H9 (cell line): ENCODE measurements at regions not wholly inside any gene's neighbourhood (a gene's known extent, or its start where the extent isn't known, plus 50 kb on each side); places are given as distances from the start of the nearest gene placed in this dataset.

Source experiments
- DNase-seq: peaks from one replicate; pipeline ENCODE4 v3.0.0-alpha.2; 2017
- H2AFZ ChIP-seq: one replicate; pipeline ENCODE4 v1.6.1; 2013; ENCODE audit warnings: mild to moderate bottlenecking, low read length, control low read depth, moderate library complexity
- H2AK5ac ChIP-seq: 2 replicates; pipeline ENCODE4 v1.6.1; 2013; ENCODE audit warnings: low read length, control low read depth, mixed read lengths; ENCODE audit not compliant: insufficient read length
- H2BK120ac ChIP-seq: one replicate; pipeline ENCODE4 v1.6.1; 2013; ENCODE audit warnings: low read depth, mild to moderate bottlenecking, low read length, control low read depth, inconsistent platforms; ENCODE audit not compliant: poor library complexity, severe bottlenecking
- H2BK12ac ChIP-seq: 2 replicates; pipeline ENCODE4 v1.6.1; 2013; ENCODE audit warnings: low read length, control low read depth, mixed read lengths, low read depth; ENCODE audit not compliant: insufficient read length
- H2BK15ac ChIP-seq: 2 replicates; pipeline ENCODE4 v1.6.1; 2013; ENCODE audit warnings: low read depth, low read length, control low read depth
- H2BK20ac ChIP-seq: one replicate; pipeline ENCODE4 v1.6.1; 2013; ENCODE audit warnings: low read depth, mild to moderate bottlenecking, low read length, control low read depth, inconsistent platforms; ENCODE audit not compliant: poor library complexity, severe bottlenecking
- H2BK5ac ChIP-seq: 2 replicates; pipeline ENCODE4 v1.6.1; 2013; ENCODE audit warnings: low read length, control low read depth, mixed read lengths; ENCODE audit not compliant: insufficient read length
- H3K14ac ChIP-seq: 2 replicates; pipeline ENCODE4 v1.6.1; 2013; ENCODE audit warnings: low read length, control low read depth; ENCODE audit not compliant: insufficient read depth
- H3K18ac ChIP-seq: 2 replicates; pipeline ENCODE4 v1.6.1; 2013; ENCODE audit warnings: low read depth, mild to moderate bottlenecking, mixed read lengths, low read length, control low read depth; ENCODE audit not compliant: insufficient read length
- H3K23ac ChIP-seq: 2 replicates; pipeline ENCODE4 v1.6.1; 2013; ENCODE audit warnings: low read length, control low read depth, mixed read lengths, low read depth; ENCODE audit not compliant: insufficient read length
- H3K23me2 ChIP-seq: 2 replicates; pipeline ENCODE4 v1.6.1; 2013; ENCODE audit warnings: low read depth, mild to moderate bottlenecking, mixed read lengths, low read length, control low read depth; ENCODE audit not compliant: insufficient read length, poor library complexity, severe bottlenecking
- H3K27ac ChIP-seq: 2 replicates; pipeline ENCODE4 v1.5.1; 2013; ENCODE audit warnings: low read length, control low read depth, mixed read lengths, low read depth; ENCODE audit not compliant: insufficient read length
- H3K27me3 ChIP-seq: 2 replicates; pipeline ENCODE4 v1.6.1; 2013; ENCODE audit warnings: low read length, control low read depth, inconsistent platforms; ENCODE audit not compliant: insufficient read depth
- H3K4ac ChIP-seq: 2 replicates; pipeline ENCODE4 v1.6.1; 2013; ENCODE audit warnings: low read depth, mild to moderate bottlenecking, control low read depth, inconsistent platforms, low read length, moderate library complexity
- H3K4me1 ChIP-seq: 2 replicates; pipeline ENCODE4 v1.6.1; 2013; ENCODE audit warnings: low read length, control low read depth, inconsistent platforms; ENCODE audit not compliant: insufficient read depth
- H3K4me2 ChIP-seq: 2 replicates; pipeline ENCODE4 v1.6.1; 2013; ENCODE audit warnings: low read length, control low read depth, mixed read lengths; ENCODE audit not compliant: insufficient read length, insufficient read depth
- H3K56ac ChIP-seq: 2 replicates; pipeline ENCODE4 v1.6.1; 2013; ENCODE audit warnings: low read depth, mild to moderate bottlenecking, mixed read lengths, low read length, control low read depth; ENCODE audit not compliant: insufficient read length
- H3K79me1 ChIP-seq: 2 replicates; pipeline ENCODE4 v1.6.1; 2013; ENCODE audit warnings: low read depth, mild to moderate bottlenecking, moderate library complexity, low read length, control low read depth, inconsistent platforms; ENCODE audit not compliant: insufficient read depth, poor library complexity, severe bottlenecking
- H3K79me2 ChIP-seq: 2 replicates; pipeline ENCODE4 v1.6.1; 2013; ENCODE audit warnings: low read length, control low read depth, inconsistent platforms; ENCODE audit not compliant: insufficient read depth
- H3K9ac ChIP-seq: 2 replicates; pipeline ENCODE4 v1.6.1; 2013; ENCODE audit warnings: low read length, control low read depth, mixed read lengths; ENCODE audit not compliant: insufficient read length; ENCODE audit errors: extremely low read depth
- H3K9me3 ChIP-seq: one replicate; pipeline ENCODE4 v1.6.1; 2013; ENCODE audit warnings: low read depth, low read length, inconsistent platforms; ENCODE audit not compliant: control insufficient read depth
- H3T11ph ChIP-seq: one replicate; pipeline ENCODE4 v1.6.1; 2013; ENCODE audit warnings: mild to moderate bottlenecking, low read length, control low read depth, inconsistent platforms
- H4K20me1 ChIP-seq: one replicate; pipeline ENCODE4 v1.6.1; 2013; ENCODE audit not compliant: control insufficient read depth, insufficient read length, insufficient read depth
- H4K5ac ChIP-seq: 2 replicates; pipeline ENCODE4 v1.6.1; 2013; ENCODE audit warnings: low read depth, mild to moderate bottlenecking, mixed read lengths, low read length, control low read depth; ENCODE audit not compliant: insufficient read length
- H4K8ac ChIP-seq: replicated peaks from 2 replicates; pipeline ENCODE4 v1.6.1; 2013; ENCODE audit warnings: low read length, control low read depth, mixed read lengths, low read depth; ENCODE audit not compliant: insufficient read length
- H4K91ac ChIP-seq: 2 replicates; pipeline ENCODE4 v1.6.1; 2013; ENCODE audit warnings: low read depth, mild to moderate bottlenecking, moderate library complexity, mixed read lengths, low read length, control low read depth; ENCODE audit not compliant: insufficient read length
- H3K27ac Mint-ChIP-seq, 3 experiments: 2 replicates in 2 of 3; 3 replicates in 1 of 3; pipeline ENCODE4 v1.8.0; 2020 to 2021; ENCODE audit warnings: mixed read lengths in 3 of 3, mild to moderate bottlenecking in 1 of 3, moderate library complexity in 1 of 3
- H3K27me3 Mint-ChIP-seq: 2 replicates; pipeline ENCODE4 v1.8.0; 2021; ENCODE audit warnings: low read depth, mild to moderate bottlenecking, moderate library complexity, mixed read lengths
- H3K36me3 Mint-ChIP-seq, 3 experiments: 2 replicates in 2 of 3; 3 replicates in 1 of 3; pipeline ENCODE4 v1.8.0; 2020 to 2021; ENCODE audit warnings: low read depth in 3 of 3, mixed read lengths in 3 of 3; ENCODE audit not compliant: insufficient read depth in 1 of 3
- H3K4me1 Mint-ChIP-seq, 2 experiments: 2 replicates each; pipeline ENCODE4 v1.8.0; 2020; ENCODE audit warnings: mixed read lengths in 2 of 2
- H3K4me3 Mint-ChIP-seq, 2 experiments: 2 replicates in 1 of 2; 3 replicates in 1 of 2; pipeline ENCODE4 v1.8.0; 2020 to 2021; ENCODE audit warnings: mild to moderate bottlenecking in 2 of 2, mixed read lengths in 2 of 2, moderate library complexity in 1 of 2
- H3K9me3 Mint-ChIP-seq, 2 experiments: 2 replicates in 1 of 2; 3 replicates in 1 of 2; pipeline ENCODE4 v1.8.0; 2020; ENCODE audit warnings: mild to moderate bottlenecking in 2 of 2, mixed read lengths in 2 of 2, moderate library complexity in 1 of 2
- WGBS: extraction: QIAGEN DNeasy Blood & Tissue Kit; methylation state at CpG from one replicate; pipeline ENCODE4 v1.1.7; 2013; ENCODE audit warnings: missing lambda C conversion rate, low lambda C conversion rate, mixed read lengths; ENCODE audit not compliant: insufficient read length; ENCODE audit errors: extremely low coverage; 5-methylcytosine and 5-hydroxymethylcytosine counted together
- TF ChIP-seq, protein P1 (sequence below): fragments of 200-600 bp; sonication (generic); conservative IDR thresholded peaks from 3 replicates; pipeline ENCODE4 v1.8.0; 2021; ENCODE audit warnings: antibody characterized with exemption, mild to moderate bottlenecking

DNA sequence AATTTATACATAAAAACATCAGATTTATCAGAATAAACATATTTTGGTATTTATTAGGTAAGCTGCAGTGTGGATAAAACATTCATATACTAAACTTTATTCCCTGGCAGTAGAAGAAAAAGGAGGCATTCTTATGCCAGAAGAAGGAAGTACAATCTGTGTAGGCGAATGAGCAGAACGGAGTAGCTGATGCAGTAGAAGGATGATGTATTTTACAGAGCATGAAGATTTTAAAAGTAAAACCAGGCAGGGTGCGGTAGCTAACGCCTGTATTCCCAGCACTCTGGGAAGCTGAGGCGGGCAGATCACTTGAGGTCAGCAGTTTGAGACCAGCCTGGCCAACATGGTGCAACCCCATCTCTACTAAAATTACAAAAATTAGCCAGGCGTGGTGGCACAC, 294.9 kb upstream of the MKLN1 start:
- no peaks in the 10 kb centered on the region; a peak in 1 of 4 replicates for H3K4me1 Mint-ChIP-seq
- H3K27me3 Mint-ChIP-seq, result no peaks in the 10 kb centered on the region
- Histone ChIP-seq H3K56ac (no peak overlapping the region), H4K8ac (no peak overlapping the region), H3K23ac (no peak overlapping the region), H3K27ac (no peak overlapping the region), H2BK5ac (no peak overlapping the region), H3K18ac (no peak overlapping the region), H2AFZ (no peak overlapping the region), H4K5ac (no peak overlapping the region), H4K91ac (no peak overlapping the region), H3K4me2 (no peak overlapping the region), H2BK15ac (no peak overlapping the region), H3T11ph (no peak overlapping the region), H2AK5ac (no peak overlapping the region), H2BK120ac (no peak overlapping the region), H3K4ac (no peak overlapping the region), H3K79me2 (no peaks in the 10 kb centered on the region), H3K4me1 (no peaks in the 10 kb centered on the region), H3K9me3 (no peaks in the 10 kb centered on the region), H3K9ac (no peak overlapping the region), H4K20me1 (no peaks in the 10 kb centered on the region), H3K14ac (no peak overlapping the region), H3K27me3 (no peaks in the 10 kb centered on the region), H3K23me2 (no peaks in the 10 kb centered on the region), H3K79me1 (no peaks in the 10 kb centered on the region), H2BK20ac (no peak overlapping the region), H2BK12ac (no peak overlapping the region)
- no peak for DNase-seq
- peaks cover 0 to 4% (median 1%) of the 10 kb centered on the region in 3 experiments; a peak in 1 of 7 replicates for H3K36me3 Mint-ChIP-seq
- H3K4me3 Mint-ChIP-seq, result no peak overlapping the region
- H3K9me3 Mint-ChIP-seq, result no peaks in the 10 kb centered on the region
- TF ChIP-seq, protein P1, sequence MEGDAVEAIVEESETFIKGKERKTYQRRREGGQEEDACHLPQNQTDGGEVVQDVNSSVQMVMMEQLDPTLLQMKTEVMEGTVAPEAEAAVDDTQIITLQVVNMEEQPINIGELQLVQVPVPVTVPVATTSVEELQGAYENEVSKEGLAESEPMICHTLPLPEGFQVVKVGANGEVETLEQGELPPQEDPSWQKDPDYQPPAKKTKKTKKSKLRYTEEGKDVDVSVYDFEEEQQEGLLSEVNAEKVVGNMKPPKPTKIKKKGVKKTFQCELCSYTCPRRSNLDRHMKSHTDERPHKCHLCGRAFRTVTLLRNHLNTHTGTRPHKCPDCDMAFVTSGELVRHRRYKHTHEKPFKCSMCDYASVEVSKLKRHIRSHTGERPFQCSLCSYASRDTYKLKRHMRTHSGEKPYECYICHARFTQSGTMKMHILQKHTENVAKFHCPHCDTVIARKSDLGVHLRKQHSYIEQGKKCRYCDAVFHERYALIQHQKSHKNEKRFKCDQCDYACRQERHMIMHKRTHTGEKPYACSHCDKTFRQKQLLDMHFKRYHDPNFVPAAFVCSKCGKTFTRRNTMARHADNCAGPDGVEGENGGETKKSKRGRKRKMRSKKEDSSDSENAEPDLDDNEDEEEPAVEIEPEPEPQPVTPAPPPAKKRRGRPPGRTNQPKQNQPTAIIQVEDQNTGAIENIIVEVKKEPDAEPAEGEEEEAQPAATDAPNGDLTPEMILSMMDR, result no peak
- no CpG with 5 or more reads among the region's 6 CpGs for WGBS
- H3K27ac Mint-ChIP-seq, result no peak overlapping the region
